HG03066 (cell line): ENCODE measurements at regions not wholly inside any gene's neighbourhood (a gene's known extent, or its start where the extent isn't known, plus 50 kb on each side); places are given as distances from the start of the nearest gene placed in this dataset.

Experiments used
- ATAC-seq: cut with Tn5 transposase; IDR thresholded peaks from one replicate; pipeline ENCODE4 v1.9.1; 2021; ENCODE audit warnings: low read depth; ENCODE audit not compliant: unreplicated experiment

- ATAC-seq = no peak
Measured at GRCh38 chr18:78565240-78565639, 414.4 kb upstream of the SALL3 start.

GRCh38 chr18:78566065-78566464 is 413.6 kb upstream of the SALL3 start:
- no peak for ATAC-seq

- ATAC-seq = no peak
Measured at GRCh38 chr18:78566720-78567119, 412.9 kb upstream of the SALL3 start.

- no peak for ATAC-seq
Measured at GRCh38 chr18:78571063-78571785, 408.4 kb upstream of the SALL3 start.

GRCh38 chr18:78571831-78572347 is 407.7 kb upstream of the SALL3 start:
- no peak for ATAC-seq

GRCh38 chr18:78573773-78574172 is 405.8 kb upstream of the SALL3 start:
- ATAC-seq = no peak

- no peak for ATAC-seq
Measured at GRCh38 chr18:78576967-78577366, 402.7 kb upstream of the SALL3 start.

GRCh38 chr18:78579449-78579848 is 400.2 kb upstream of the SALL3 start:
- ATAC-seq = no peak

- no peak for ATAC-seq
Measured at GRCh38 chr18:78579854-78580577, 399.6 kb upstream of the SALL3 start.

GRCh38 chr18:78580835-78581339 is 398.7 kb upstream of the SALL3 start:
- no peak for ATAC-seq

GRCh38 chr18:78582181-78582709 is 397.4 kb upstream of the SALL3 start:
- ATAC-seq = no peak

- no peak for ATAC-seq
Measured at GRCh38 chr18:78582898-78583738, 396.5 kb upstream of the SALL3 start.

GRCh38 chr18:78583739-78584458 is 395.7 kb upstream of the SALL3 start:
- no peak for ATAC-seq

GRCh38 chr18:78584459-78585022 is 395.1 kb upstream of the SALL3 start:
- no peak for ATAC-seq

- no peak for ATAC-seq
Measured at GRCh38 chr18:78586586-78586985, 393.0 kb upstream of the SALL3 start.

- ATAC-seq = no peak
Measured at GRCh38 chr18:78587096-78587495, 392.5 kb upstream of the SALL3 start.

GRCh38 chr18:78587626-78588600 is 391.7 kb upstream of the SALL3 start:
- ATAC-seq = no peak

- ATAC-seq = no peak
Measured at GRCh38 chr18:78589916-78590437, 389.6 kb upstream of the SALL3 start.
